Ammon's horn (tissue), 1 donor: ENCODE measurements at regions not wholly inside any gene's neighbourhood (a gene's known extent, or its start where the extent isn't known, plus 50 kb on each side); places are given as distances from the start of the nearest gene placed in this dataset.
A peak's percentile ranks its signal among the peaks of the same experiment; 100 is the strongest.
"Not testable (repeated sequence)": the region's sequence is repeated elsewhere in the genome, so short reads cannot be mapped to it uniquely, and the experiment has no call there.

Experiments
- DNase-seq: peaks from one replicate; pipeline ENCODE4 v3.0.0-alpha.2; 2016; ENCODE audit warnings: low spot score

- no peak for DNase-seq
These were observed 150.2 kb upstream of the MAMLD1 start for GRCh38 chrX:150212672-150213480.

GRCh38 chrX:150213481-150214030 lies 149.6 kb upstream of the MAMLD1 start:
- no peak for DNase-seq

- not testable (repeated sequence) for DNase-seq
These were observed 147.1 kb upstream of the MAMLD1 start for GRCh38 chrX:150216000-150216399.

- no peak for DNase-seq
These were observed 146.4 kb upstream of the MAMLD1 start for GRCh38 chrX:150216716-150217115.

- no peak for DNase-seq
These were observed 145.5 kb upstream of the MAMLD1 start for GRCh38 chrX:150217609-150218008.

- DNase-seq = peak; percentile 10
These were observed 143.5 kb upstream of the MAMLD1 start for GRCh38 chrX:150219374-150220185.

- DNase-seq = no peak
These were observed 139.7 kb upstream of the MAMLD1 start for GRCh38 chrX:150223176-150224015.

- DNase-seq = no peak
These were observed 138.4 kb upstream of the MAMLD1 start for GRCh38 chrX:150224676-150225075.

GRCh38 chrX:150225266-150225665 lies 137.9 kb upstream of the MAMLD1 start:
- no peak for DNase-seq

GRCh38 chrX:150225756-150226155 lies 137.4 kb upstream of the MAMLD1 start:
- no peak for DNase-seq

- DNase-seq = no peak
These were observed 136.7 kb upstream of the MAMLD1 start for GRCh38 chrX:150226223-150226965.

GRCh38 chrX:150227321-150227860 lies 135.7 kb upstream of the MAMLD1 start:
- no peak for DNase-seq

GRCh38 chrX:150227873-150228410 lies 135.2 kb upstream of the MAMLD1 start:
- no peak for DNase-seq

GRCh38 chrX:150228431-150228830 lies 134.7 kb upstream of the MAMLD1 start:
- DNase-seq = no peak

GRCh38 chrX:150229030-150229429 lies 134.1 kb upstream of the MAMLD1 start:
- DNase-seq = no peak

- no peak for DNase-seq
These were observed 133.6 kb upstream of the MAMLD1 start for GRCh38 chrX:150229481-150229880.

GRCh38 chrX:150230952-150231351 lies 132.2 kb upstream of the MAMLD1 start:
- DNase-seq = not testable (repeated sequence)

GRCh38 chrX:150231368-150231767 lies 131.7 kb upstream of the MAMLD1 start:
- not testable (repeated sequence) for DNase-seq

GRCh38 chrX:150232222-150232621 lies 130.9 kb upstream of the MAMLD1 start:
- not testable (repeated sequence) for DNase-seq

- DNase-seq = no peak
These were observed 129.0 kb upstream of the MAMLD1 start for GRCh38 chrX:150234126-150234525.

GRCh38 chrX:150236327-150236726 lies 126.8 kb upstream of the MAMLD1 start:
- no peak for DNase-seq
